HCT116 (cell line): ENCODE measurements at regions not wholly inside any gene's neighbourhood (a gene's known extent, or its start where the extent isn't known, plus 50 kb on each side); places are given as distances from the start of the nearest gene placed in this dataset.

Source experiments
- ATF3 ChIP-seq: IDR thresholded peaks from 2 replicates; pipeline ENCODE4 v1.6.1; 2012
- CTCF ChIP-seq, 3 experiments: fragments of 200-600 bp in 1 of 3; sonication (generic) in 1 of 3; IDR thresholded peaks in 2 of 3; conservative IDR thresholded peaks in 1 of 3; 2 replicates each; pipeline ENCODE4 v1.5.1; 2012 to 2017; ENCODE audit warnings: low read depth in 2 of 3, low read length in 2 of 3, antibody characterized with exemption in 1 of 3, borderline replicate concordance in 1 of 3, control low read depth in 1 of 3, mild to moderate bottlenecking in 1 of 3, mixed read lengths in 1 of 3, mixed run types in 1 of 3, moderate library complexity in 1 of 3; ENCODE audit not compliant: insufficient read depth in 1 of 3
- ELF1 ChIP-seq: IDR thresholded peaks from 2 replicates; pipeline ENCODE4 v1.6.1; 2012; ENCODE audit warnings: low read depth, borderline replicate concordance
- EZH2 ChIP-seq: fragments of 200-600 bp; sonication (generic); IDR thresholded peaks from 2 replicates; pipeline ENCODE4 v1.6.1; 2017; ENCODE audit warnings: antibody characterized with exemption, mixed run types
- POLR2A ChIP-seq: IDR thresholded peaks from 2 replicates; pipeline ENCODE4 v1.7.0; 2011; ENCODE audit warnings: borderline replicate concordance; ENCODE audit not compliant: insufficient read depth, insufficient read length; ENCODE audit errors: extremely low read depth
- POLR2AphosphoS5 ChIP-seq: IDR thresholded peaks from 2 replicates; pipeline ENCODE4 v1.6.1; 2011; ENCODE audit warnings: mild to moderate bottlenecking, low read depth, low read length, moderate library complexity
- RAD21 ChIP-seq: IDR thresholded peaks from 2 replicates; pipeline ENCODE4 v1.6.1; 2012; ENCODE audit warnings: low read depth, mild to moderate bottlenecking
- REST ChIP-seq: IDR thresholded peaks from 2 replicates; pipeline ENCODE4 v1.6.1; 2012; ENCODE audit warnings: low read depth
- SP1 ChIP-seq: IDR thresholded peaks from 2 replicates; pipeline ENCODE4 v1.6.1; 2012; ENCODE audit warnings: low read depth
- YY1 ChIP-seq: IDR thresholded peaks from 2 replicates; pipeline ENCODE4 v1.6.1; 2011; ENCODE audit warnings: low read length, low read depth, moderate library complexity, mild to moderate bottlenecking; ENCODE audit not compliant: insufficient replicate concordance; ENCODE audit errors: extremely low read depth
- ZNF274 ChIP-seq: fragments of 200-500 bp; sonication (Bioruptor generic); IDR thresholded peaks from 2 replicates; pipeline ENCODE4 v1.6.1; 2014; ENCODE audit warnings: mild to moderate bottlenecking, low read depth, low read length, inconsistent platforms

- TF ChIP-seq EZH2 (no peak), POLR2AphosphoS5 (no peak), ATF3 (no peak), CTCF (IDR thresholded peaks at IDR 0.05 in 2 of 3, conservative IDR thresholded peaks at IDR 0.05 in 1 of 3; ENCODE audit: borderline replicate concordance in 1 of 3, insufficient read depth in 1 of 3, low read depth in 2 of 3, low read length in 2 of 3) (no peak), RAD21 (no peak), ELF1 (no peak), ZNF274 (no peak), POLR2A (no peak), SP1 (no peak), REST (no peak), YY1 (no peak)
These were observed 231.3 kb downstream of the BCL11B start for GRCh38 chr14:99040711-99041110.
